H1 (cell line): ENCODE measurements at regions not wholly inside any gene's neighbourhood (a gene's known extent, or its start where the extent isn't known, plus 50 kb on each side); places are given as distances from the start of the nearest gene placed in this dataset.

Source experiments
- EP300 ChIP-seq, 2 experiments: IDR thresholded peaks; 1 replicate in 1 of 2; 2 replicates in 1 of 2; pipeline ENCODE4 v1.6.1; 2011 to 2012; ENCODE audit warnings: low read depth in 2 of 2, low read length in 2 of 2, mild to moderate bottlenecking in 2 of 2, borderline replicate concordance in 1 of 2, inconsistent platforms in 1 of 2, moderate library complexity in 1 of 2
- POLR2AphosphoS5 ChIP-seq: IDR thresholded peaks from 2 replicates; pipeline ENCODE4 v1.6.1; 2011; ENCODE audit warnings: low read depth, low read length

DNA sequence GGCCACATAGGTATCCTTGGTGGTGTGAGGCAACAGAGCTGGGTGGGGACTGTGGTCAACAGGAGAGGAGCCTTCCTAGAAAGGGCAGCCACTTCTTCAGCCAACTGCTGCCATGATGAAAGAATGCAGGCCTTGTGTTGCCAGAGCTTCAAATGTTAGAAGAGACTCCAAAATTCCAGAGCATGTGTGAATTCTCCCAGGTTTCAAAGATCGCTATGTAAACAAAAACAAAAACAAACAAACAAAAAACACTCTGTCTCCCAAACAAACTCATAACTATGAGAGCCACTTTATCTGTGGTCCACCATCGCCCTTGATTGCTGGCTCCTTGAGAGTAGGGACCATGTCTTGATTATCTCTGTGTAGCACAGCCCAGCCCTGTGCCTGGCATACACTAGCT lies 55.5 kb upstream of the ZNF423 start (continued):
- TF ChIP-seq EP300 (IDR thresholded peaks at IDR 0.05; ENCODE audit: borderline replicate concordance in 1 of 2, low read depth in 2 of 2, low read length in 2 of 2) (no peak), POLR2AphosphoS5 (no peak)
